Epithelial cell of esophagus (primary cell): ENCODE measurements at regions not wholly inside any gene's neighbourhood (a gene's known extent, or its start where the extent isn't known, plus 50 kb on each side); places are given as distances from the start of the nearest gene placed in this dataset.

Experiments
- DNase-seq: peaks from one replicate; pipeline ENCODE4 v3.0.0; 2010; ENCODE audit warnings: low read depth
- H3K4me3 ChIP-seq: 2 replicates; pipeline ENCODE4 v1.5.1; 2011; ENCODE audit warnings: mild to moderate bottlenecking, low read length, control low read depth
- TF ChIP-seq, protein P1 (sequence below): IDR thresholded peaks from 2 replicates; pipeline ENCODE4 v1.5.1; 2011; ENCODE audit warnings: low read depth, mild to moderate bottlenecking, low read length, control low read depth, inconsistent platforms; ENCODE audit not compliant: insufficient read depth; ENCODE audit errors: missing control alignments

- TF ChIP-seq, protein P1, sequence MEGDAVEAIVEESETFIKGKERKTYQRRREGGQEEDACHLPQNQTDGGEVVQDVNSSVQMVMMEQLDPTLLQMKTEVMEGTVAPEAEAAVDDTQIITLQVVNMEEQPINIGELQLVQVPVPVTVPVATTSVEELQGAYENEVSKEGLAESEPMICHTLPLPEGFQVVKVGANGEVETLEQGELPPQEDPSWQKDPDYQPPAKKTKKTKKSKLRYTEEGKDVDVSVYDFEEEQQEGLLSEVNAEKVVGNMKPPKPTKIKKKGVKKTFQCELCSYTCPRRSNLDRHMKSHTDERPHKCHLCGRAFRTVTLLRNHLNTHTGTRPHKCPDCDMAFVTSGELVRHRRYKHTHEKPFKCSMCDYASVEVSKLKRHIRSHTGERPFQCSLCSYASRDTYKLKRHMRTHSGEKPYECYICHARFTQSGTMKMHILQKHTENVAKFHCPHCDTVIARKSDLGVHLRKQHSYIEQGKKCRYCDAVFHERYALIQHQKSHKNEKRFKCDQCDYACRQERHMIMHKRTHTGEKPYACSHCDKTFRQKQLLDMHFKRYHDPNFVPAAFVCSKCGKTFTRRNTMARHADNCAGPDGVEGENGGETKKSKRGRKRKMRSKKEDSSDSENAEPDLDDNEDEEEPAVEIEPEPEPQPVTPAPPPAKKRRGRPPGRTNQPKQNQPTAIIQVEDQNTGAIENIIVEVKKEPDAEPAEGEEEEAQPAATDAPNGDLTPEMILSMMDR, result no peak
- H3K4me3 ChIP-seq, result no peak overlapping the region
Measured at GRCh38 chr6:105639124-105639523, 236.2 kb upstream of the PREP start.

DNA sequence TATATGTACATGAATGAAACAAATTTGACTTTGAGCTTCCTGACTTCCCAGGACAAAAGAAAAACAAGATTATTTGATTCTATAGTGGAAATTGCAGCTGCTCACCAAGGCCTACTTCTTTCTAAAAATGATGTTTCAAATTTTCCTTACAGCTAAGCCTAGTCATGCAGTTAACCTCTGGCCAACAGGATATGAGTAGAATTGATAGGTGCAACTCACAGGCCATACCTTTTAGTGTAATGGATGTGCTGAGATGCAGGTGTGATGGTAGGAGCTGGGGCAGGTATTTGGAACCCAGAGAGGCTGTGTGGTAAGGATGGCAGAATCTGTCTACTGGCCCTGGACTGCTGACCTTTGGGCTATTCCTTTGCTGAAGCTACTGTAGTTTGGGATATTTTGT, 230.9 kb upstream of the PREP start:
- no peak for DNase-seq
- no peak overlapping the region for H3K4me3 ChIP-seq
- TF ChIP-seq, protein P1, result no peak

More at GRCh38 chr6:105639124-105639523, 236.2 kb upstream of the PREP start:
- no peak for DNase-seq

GRCh38 chr6:105628156-105628860, 225.4 kb upstream of the PREP start:
- DNase-seq, result no peak
- H3K4me3 ChIP-seq, result no peak overlapping the region
- TF ChIP-seq, protein P1, result no peak

DNA sequence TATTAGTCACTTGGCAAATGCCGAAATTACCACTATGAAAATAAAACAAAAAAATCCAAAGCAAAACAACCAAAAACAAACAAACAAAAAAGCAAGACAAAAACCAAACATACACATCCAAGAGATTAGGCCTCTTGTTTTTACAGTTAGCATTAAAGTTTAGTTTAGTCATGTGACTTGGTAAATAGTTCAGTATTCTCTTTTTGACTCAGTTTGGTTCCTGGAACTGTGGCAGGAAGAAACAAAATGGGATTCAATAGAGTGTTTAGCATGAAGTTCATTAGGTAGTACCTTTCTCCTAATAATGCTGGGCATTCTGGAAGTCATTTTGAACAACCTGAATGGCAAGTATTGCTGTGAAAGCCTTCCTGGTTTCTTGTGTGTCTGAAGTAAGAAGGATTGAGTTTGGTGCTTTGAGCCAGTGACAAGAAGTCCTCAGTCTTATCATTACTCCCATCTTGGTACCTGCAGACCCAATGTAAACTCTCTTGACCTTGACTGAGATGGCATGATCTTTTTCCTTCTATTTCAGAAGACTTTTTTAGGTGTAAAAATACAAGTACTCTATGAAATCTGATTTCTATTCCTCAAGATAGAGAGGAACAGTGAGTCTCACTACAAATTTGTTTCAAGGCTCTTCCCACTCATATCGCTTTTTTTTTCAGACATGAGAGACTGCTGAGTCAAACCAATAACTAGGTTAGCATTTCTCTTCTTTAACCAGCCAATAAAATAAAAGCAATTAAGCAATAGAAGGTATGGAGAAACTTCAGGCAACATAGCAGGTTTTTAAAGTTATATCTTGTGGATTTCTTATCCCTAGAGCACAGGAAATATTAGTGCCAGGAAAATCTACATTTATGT, 223.6 kb upstream of the PREP start:
- DNase-seq, result no peak
- H3K4me3 ChIP-seq, result no peak overlapping the region
- TF ChIP-seq, protein P1, result no peak

DNA sequence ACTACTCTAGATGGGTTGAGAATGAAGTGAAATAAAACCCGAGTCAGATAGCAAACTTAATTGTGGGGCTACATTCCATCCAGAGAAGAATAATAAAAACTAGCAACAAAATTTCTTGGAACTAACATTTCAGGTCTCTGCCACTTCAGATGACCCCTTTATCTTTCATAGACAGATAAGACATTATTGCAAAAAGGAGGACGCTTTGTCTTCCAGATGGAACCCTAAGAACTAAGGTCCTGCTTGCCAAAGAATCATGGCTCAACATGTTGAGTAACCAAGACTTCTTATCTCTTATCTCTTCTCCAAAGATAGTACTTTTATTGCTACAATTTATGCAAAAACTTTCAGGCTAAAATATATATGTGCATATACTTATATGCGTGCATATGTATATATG, 221.1 kb upstream of the PREP start:
- TF ChIP-seq, protein P1, result no peak
- no peak for DNase-seq
- no peak overlapping the region for H3K4me3 ChIP-seq

DNA sequence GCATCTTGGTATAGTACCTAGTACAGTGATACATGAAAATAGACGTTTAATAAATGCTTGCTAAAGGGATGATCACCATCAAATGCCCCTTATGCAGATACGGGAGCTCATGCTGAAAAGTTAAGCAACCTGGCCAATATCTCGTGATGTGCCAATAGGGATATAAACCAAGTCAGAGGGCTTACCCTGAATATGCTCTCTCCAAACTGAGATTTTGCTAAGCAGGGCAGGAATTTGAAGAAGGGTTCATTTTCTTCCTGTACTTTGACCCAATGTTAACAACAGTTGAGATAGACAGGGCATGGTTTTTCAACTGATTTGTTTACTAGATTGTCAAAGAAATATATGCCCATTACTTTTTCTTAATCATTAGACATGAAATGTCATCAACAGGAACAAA, 219.3 kb upstream of the PREP start:
- TF ChIP-seq, protein P1, result no peak
- no peak for DNase-seq
- H3K4me3 ChIP-seq, result no peak overlapping the region
